Keratinocyte (primary cell): ENCODE measurements at regions not wholly inside any gene's neighbourhood (a gene's known extent, or its start where the extent isn't known, plus 50 kb on each side); places are given as distances from the start of the nearest gene placed in this dataset.

ENCODE experiments used
- DNase-seq: peaks from one replicate; pipeline ENCODE4 v3.0.0-alpha.2; 2011; ENCODE audit warnings: low read depth, missing footprints, low spot score
- FAIRE-seq: peaks from 2 replicates; lab custom pipeline; 2011; peaks lifted over from hg19 to GRCh38; lab: Jason Lieb, UNC
- H2AFZ ChIP-seq: 2 replicates; pipeline ENCODE4 v1.6.0; 2012; ENCODE audit warnings: low read length, control low read depth, inconsistent platforms; ENCODE audit not compliant: control insufficient read depth
- H3K27ac ChIP-seq: 2 replicates; pipeline ENCODE4 v1.5.1; 2011; ENCODE audit warnings: low read length; ENCODE audit not compliant: control insufficient read depth, insufficient read depth
- H3K27me3 ChIP-seq: 3 replicates; pipeline ENCODE4 v1.6.0; 2011; ENCODE audit warnings: low read length; ENCODE audit not compliant: control insufficient read depth, insufficient read depth; ENCODE audit errors: extremely low read depth
- H3K36me3 ChIP-seq, 2 experiments: 2 replicates in 1 of 2; 3 replicates in 1 of 2; pipeline ENCODE4 v1.5.1; 2011; ENCODE audit warnings: low read length in 2 of 2, mild to moderate bottlenecking in 1 of 2; ENCODE audit not compliant: control insufficient read depth in 2 of 2, insufficient read depth in 2 of 2; ENCODE audit errors: extremely low read depth in 1 of 2
- H3K4me1 ChIP-seq: 3 replicates; pipeline ENCODE4 v1.5.1; 2011; ENCODE audit warnings: low read length; ENCODE audit not compliant: control insufficient read depth, insufficient read depth; ENCODE audit errors: extremely low read depth
- H3K4me2 ChIP-seq: 3 replicates; pipeline ENCODE4 v1.6.0; 2011; ENCODE audit warnings: low read depth, low read length; ENCODE audit not compliant: control insufficient read depth, insufficient read depth; ENCODE audit errors: extremely low read depth
- H3K4me3 ChIP-seq, 3 experiments: fragments of 200-600 bp in 1 of 3; sonication (generic) in 1 of 3; 2 replicates in 2 of 3; 3 replicates in 1 of 3; pipeline ENCODE4 v1.5.1; 2011 to 2016; ENCODE audit warnings: low read length in 3 of 3, mild to moderate bottlenecking in 3 of 3, control low read depth in 2 of 3, inconsistent platforms in 1 of 3, low read depth in 1 of 3, mixed read lengths in 1 of 3, mixed run types in 1 of 3, moderate library complexity in 1 of 3; ENCODE audit not compliant: control insufficient read depth in 2 of 3, insufficient read depth in 2 of 3; ENCODE audit errors: extremely low read depth in 1 of 3
- H3K79me2 ChIP-seq: 2 replicates; pipeline ENCODE4 v1.6.0; 2012; ENCODE audit warnings: low read length; ENCODE audit not compliant: control insufficient read depth, insufficient read depth
- H3K9ac ChIP-seq: 3 replicates; pipeline ENCODE4 v1.6.0; 2011; ENCODE audit warnings: low read length; ENCODE audit not compliant: control insufficient read depth, insufficient read depth; ENCODE audit errors: extremely low read depth
- H3K9me1 ChIP-seq: 3 replicates; pipeline ENCODE4 v1.6.0; 2011; ENCODE audit warnings: low read length; ENCODE audit not compliant: control insufficient read depth, insufficient read depth; ENCODE audit errors: extremely low read depth
- H3K9me3 ChIP-seq: 2 replicates; pipeline ENCODE4 v1.5.1; 2012; ENCODE audit warnings: low read depth, low read length; ENCODE audit not compliant: control insufficient read depth
- H4K20me1 ChIP-seq: 3 replicates; pipeline ENCODE4 v1.6.0; 2011; ENCODE audit warnings: low read length; ENCODE audit not compliant: control insufficient read depth, insufficient read depth; ENCODE audit errors: extremely low read depth
- CTCF ChIP-seq, 3 experiments: IDR thresholded peaks in 1 of 3; conservative IDR thresholded peaks in 1 of 3; optimal IDR thresholded peaks in 1 of 3; 2 replicates in 2 of 3; 3 replicates in 1 of 3; pipeline versions ENCODE3 to v1.5.1; 2011; ENCODE audit warnings: low read length in 3 of 3, mild to moderate bottlenecking in 3 of 3, moderate library complexity in 2 of 3, control low read depth in 1 of 3, inconsistent platforms in 1 of 3; ENCODE audit not compliant: insufficient read depth in 2 of 3; ENCODE audit errors: extremely low read depth in 1 of 3
- EZH2 ChIP-seq: IDR thresholded peaks from one replicate; pipeline ENCODE4 v1.6.1; 2012; ENCODE audit warnings: inconsistent platforms, mild to moderate bottlenecking, low read length, moderate library complexity
- dilution Hi-C: fragments of 300-500 bp; cut with MboI; formaldehyde crosslinking; loops from one replicate; pipeline ENCODE4 v1.7.0; 2020; ENCODE audit warnings: low sequenced_read_pairs; ENCODE audit not compliant: extremely low pct_ligation_motif_present

- no peaks in the 10 kb centered on the region for H4K20me1 ChIP-seq
- dilution Hi-C loops: no loop called here
- FAIRE-seq (no peak), DNase-seq (no peak)
- no peaks in the 10 kb centered on the region for H3K9me1 ChIP-seq
- H3K4me2 ChIP-seq: no peak overlapping the region
- H3K27me3 ChIP-seq: peaks cover 21% of the 10 kb centered on the region
- no peak for TF ChIP-seq CTCF (optimal IDR thresholded peaks at IDR 0.05 in 1 of 3, IDR thresholded peaks at IDR 0.05 in 1 of 3, conservative IDR thresholded peaks at IDR 0.05 in 1 of 3; ENCODE audit: extremely low read depth in 1 of 3, insufficient read depth in 2 of 3, low read length in 3 of 3)
- no peak for TF ChIP-seq EZH2
- H3K9ac ChIP-seq: no peak overlapping the region
- no peak overlapping the region for H2AFZ ChIP-seq
- no peaks in the 10 kb centered on the region for H3K79me2 ChIP-seq
- no peak overlapping the region for H3K27ac ChIP-seq
- H3K4me3 ChIP-seq: no peak overlapping the region
- peaks cover 5% of the 10 kb centered on the region for H3K9me3 ChIP-seq
- no peaks in the 10 kb centered on the region for H3K36me3 ChIP-seq
- H3K4me1 ChIP-seq: no peaks in the 10 kb centered on the region
Observed at GRCh38 chr11:64500176-64501013, 55.3 kb upstream of the SLC22A11 start.

DNA sequence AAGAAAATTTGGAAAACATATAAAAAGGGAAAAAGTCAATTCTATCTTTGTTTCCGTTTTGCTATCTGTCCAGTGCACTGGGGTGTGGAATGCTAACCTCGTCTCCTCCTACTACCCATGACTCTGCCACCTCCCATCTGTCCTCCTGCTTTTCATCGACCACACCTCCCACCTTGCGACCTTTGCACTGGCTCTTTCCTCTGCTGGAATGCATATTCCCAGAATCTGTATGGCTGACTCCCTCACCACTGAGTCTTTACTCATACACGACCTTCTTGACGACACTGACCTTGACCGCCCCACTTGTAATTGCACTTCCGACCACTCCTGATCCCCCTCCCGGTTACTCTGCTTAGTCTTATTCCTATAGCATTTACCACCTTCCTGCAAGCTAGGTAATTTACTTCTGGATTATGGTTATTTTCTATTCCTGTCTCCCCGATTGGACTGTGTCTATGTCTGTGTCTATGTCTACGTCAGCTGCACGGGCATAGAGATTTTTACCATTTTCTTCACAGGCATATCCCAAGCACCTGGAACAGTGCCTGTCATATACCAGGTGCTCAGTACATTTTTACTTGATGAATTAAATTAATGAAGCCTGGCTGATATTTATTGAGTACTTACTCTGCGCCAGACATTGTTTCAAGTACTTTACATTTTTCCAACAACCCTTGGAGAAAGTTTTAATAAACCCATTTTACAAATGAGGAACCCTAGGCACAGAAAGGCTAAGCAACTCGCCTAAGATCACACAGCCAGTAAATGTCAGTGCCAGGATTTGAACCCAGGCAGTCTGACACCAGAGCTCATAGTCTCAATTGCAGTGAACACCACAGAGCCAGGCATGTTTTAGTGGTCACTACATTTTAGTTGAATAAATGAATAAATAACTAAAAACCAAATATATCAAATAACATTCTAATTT is 54.0 kb upstream of the SLC22A11 start:
- Histone ChIP-seq H3K79me2 (no peaks in the 10 kb centered on the region), H3K27ac (no peak overlapping the region), H3K9me3 (peaks cover 5% of the 10 kb centered on the region), H3K9ac (no peak overlapping the region), H3K9me1 (no peaks in the 10 kb centered on the region), H2AFZ (no peak overlapping the region), H3K4me2 (no peak overlapping the region), H3K4me3 (no peak overlapping the region), H3K27me3 (peaks cover 26% of the 10 kb centered on the region), H3K4me1 (no peaks in the 10 kb centered on the region), H3K36me3 (no peaks in the 10 kb centered on the region), H4K20me1 (no peaks in the 10 kb centered on the region)
- DNase-seq (no peak), FAIRE-seq (no peak)
- dilution Hi-C loops: no loop called here
- no peak for TF ChIP-seq CTCF (optimal IDR thresholded peaks at IDR 0.05 in 1 of 3, IDR thresholded peaks at IDR 0.05 in 1 of 3, conservative IDR thresholded peaks at IDR 0.05 in 1 of 3; ENCODE audit: extremely low read depth in 1 of 3, insufficient read depth in 2 of 3, low read length in 3 of 3)
- no peak for TF ChIP-seq EZH2
